ENCODE measurements at regions not wholly inside any gene's neighbourhood (a gene's known extent, or its start where the extent isn't known, plus 50 kb on each side); places are given as distances from the start of the nearest gene placed in this dataset.

GRCh38 chr2:167898340-167898739 is 349.1 kb downstream of the STK39 start:
- TF ChIP-seq EZH2 (IDR thresholded peaks at IDR 0.05) (no peak), POLR2AphosphoS5 (IDR thresholded peaks at IDR 0.05; ENCODE audit: borderline replicate concordance, low read depth, low read length) (no peak)
